GM18517 (cell line): ENCODE measurements at regions not wholly inside any gene's neighbourhood (a gene's known extent, or its start where the extent isn't known, plus 50 kb on each side); places are given as distances from the start of the nearest gene placed in this dataset.

Experiments used
- ATAC-seq: cut with Tn5 transposase; IDR thresholded peaks from one replicate; pipeline ENCODE4 v1.9.1; 2021; ENCODE audit warnings: mild to moderate bottlenecking, moderate library complexity; ENCODE audit not compliant: unreplicated experiment

- peak; percentile 99 for ATAC-seq
Measured at GRCh38 chr4:145299380-145300076, 119.1 kb upstream of the OTUD4 start.

- peak; percentile 17 for ATAC-seq
Measured at GRCh38 chr4:145298885-145299284, 118.5 kb upstream of the OTUD4 start.

- no peak for ATAC-seq
Measured at GRCh38 chr4:145297556-145297955, 117.2 kb upstream of the OTUD4 start.

- ATAC-seq, result no peak
Measured at GRCh38 chr4:145295547-145295946, 115.2 kb upstream of the OTUD4 start.

GRCh38 chr4:145295122-145295521 is 114.7 kb upstream of the OTUD4 start:
- ATAC-seq, result no peak

GRCh38 chr4:145293658-145294057 is 113.3 kb upstream of the OTUD4 start:
- no peak for ATAC-seq

- no peak for ATAC-seq
Measured at GRCh38 chr4:145290955-145291354, 110.6 kb upstream of the OTUD4 start.

GRCh38 chr4:145289403-145290076 is 109.2 kb upstream of the OTUD4 start:
- no peak for ATAC-seq

- ATAC-seq, result no peak
Measured at GRCh38 chr4:145287351-145287750, 107.0 kb upstream of the OTUD4 start.

- no peak for ATAC-seq
Measured at GRCh38 chr4:145285928-145286327, 105.5 kb upstream of the OTUD4 start.

GRCh38 chr4:145283909-145284308 is 103.5 kb upstream of the OTUD4 start:
- ATAC-seq, result no peak

GRCh38 chr4:145281951-145282350 is 101.6 kb upstream of the OTUD4 start:
- no peak for ATAC-seq

- ATAC-seq, result no peak
Measured at GRCh38 chr4:145281224-145281623, 100.8 kb upstream of the OTUD4 start.

GRCh38 chr4:145280541-145280940 is 100.2 kb upstream of the OTUD4 start:
- no peak for ATAC-seq

- ATAC-seq, result no peak
Measured at GRCh38 chr4:145279122-145279960, 99.0 kb upstream of the OTUD4 start.

- ATAC-seq, result no peak
Measured at GRCh38 chr4:145278341-145279121, 98.1 kb upstream of the OTUD4 start.

GRCh38 chr4:145277011-145277410 is 96.6 kb upstream of the OTUD4 start:
- ATAC-seq, result no peak

GRCh38 chr4:145276050-145276449 is 95.7 kb upstream of the OTUD4 start:
- ATAC-seq, result no peak

GRCh38 chr4:145271194-145271593 is 90.8 kb upstream of the OTUD4 start:
- ATAC-seq, result no peak

- no peak for ATAC-seq
Measured at GRCh38 chr4:145266881-145267280, 86.5 kb upstream of the OTUD4 start.

GRCh38 chr4:145260091-145260490 is 79.7 kb upstream of the OTUD4 start:
- ATAC-seq, result no peak
